ENCODE measurements at regions not wholly inside any gene's neighbourhood (a gene's known extent, or its start where the extent isn't known, plus 50 kb on each side); places are given as distances from the start of the nearest gene placed in this dataset.
A peak's percentile ranks its signal among the peaks of the same experiment; 100 is the strongest.

- Histone ChIP-seq H3K4me1 (peaks cover 0 to 24% (median 13%) of the 10 kb centered on the region in 9 donors), H3K9me3 (peaks cover 0 to 3% (median 0%) of the 10 kb centered on the region in 11 donors), H3K4me3 (no peak overlapping the region), H3K27me3 (no peaks in the 10 kb centered on the region), H3K27ac (peak overlapping the region in 4 of 10 donors; percentile 8 to 47 (median 33)), H3K36me3 (no peaks in the 10 kb centered on the region)
- TF ChIP-seq, protein P1, sequence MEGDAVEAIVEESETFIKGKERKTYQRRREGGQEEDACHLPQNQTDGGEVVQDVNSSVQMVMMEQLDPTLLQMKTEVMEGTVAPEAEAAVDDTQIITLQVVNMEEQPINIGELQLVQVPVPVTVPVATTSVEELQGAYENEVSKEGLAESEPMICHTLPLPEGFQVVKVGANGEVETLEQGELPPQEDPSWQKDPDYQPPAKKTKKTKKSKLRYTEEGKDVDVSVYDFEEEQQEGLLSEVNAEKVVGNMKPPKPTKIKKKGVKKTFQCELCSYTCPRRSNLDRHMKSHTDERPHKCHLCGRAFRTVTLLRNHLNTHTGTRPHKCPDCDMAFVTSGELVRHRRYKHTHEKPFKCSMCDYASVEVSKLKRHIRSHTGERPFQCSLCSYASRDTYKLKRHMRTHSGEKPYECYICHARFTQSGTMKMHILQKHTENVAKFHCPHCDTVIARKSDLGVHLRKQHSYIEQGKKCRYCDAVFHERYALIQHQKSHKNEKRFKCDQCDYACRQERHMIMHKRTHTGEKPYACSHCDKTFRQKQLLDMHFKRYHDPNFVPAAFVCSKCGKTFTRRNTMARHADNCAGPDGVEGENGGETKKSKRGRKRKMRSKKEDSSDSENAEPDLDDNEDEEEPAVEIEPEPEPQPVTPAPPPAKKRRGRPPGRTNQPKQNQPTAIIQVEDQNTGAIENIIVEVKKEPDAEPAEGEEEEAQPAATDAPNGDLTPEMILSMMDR (IDR thresholded peaks at IDR 0.05): no peak
- intact Hi-C loops (cut with DNase I): no loop called here
- DNase-seq: no peak
- WGBS, 2 donors: 39 to 45% methylated on average over 9 of the region's 9 CpGs
- ATAC-seq: peak in 7 of 8 donors; percentile 57 to 90 (median 78)
Measured at GRCh38 chr15:38864827-38865581, 300.4 kb upstream of the RASGRP1 start.

- Histone ChIP-seq H3K27ac (no peak overlapping the region), H3K9me3 (peaks cover 0 to 11% (median 0%) of the 10 kb centered on the region in 11 donors), H3K4me1 (peaks cover 0 to 19% (median 13%) of the 10 kb centered on the region in 9 donors), H3K36me3 (no peaks in the 10 kb centered on the region), H3K4me3 (no peak overlapping the region), H3K27me3 (no peaks in the 10 kb centered on the region)
- TF ChIP-seq, protein P1 (IDR thresholded peaks at IDR 0.05): no peak
- WGBS, 2 donors: 88 to 92% methylated on average over 7 of the region's 7 CpGs
- DNase-seq (no peak), ATAC-seq (no peak)
- intact Hi-C loops (cut with DNase I): no loop called here
Measured at GRCh38 chr15:38867556-38867955, 302.9 kb upstream of the RASGRP1 start.

DNA sequence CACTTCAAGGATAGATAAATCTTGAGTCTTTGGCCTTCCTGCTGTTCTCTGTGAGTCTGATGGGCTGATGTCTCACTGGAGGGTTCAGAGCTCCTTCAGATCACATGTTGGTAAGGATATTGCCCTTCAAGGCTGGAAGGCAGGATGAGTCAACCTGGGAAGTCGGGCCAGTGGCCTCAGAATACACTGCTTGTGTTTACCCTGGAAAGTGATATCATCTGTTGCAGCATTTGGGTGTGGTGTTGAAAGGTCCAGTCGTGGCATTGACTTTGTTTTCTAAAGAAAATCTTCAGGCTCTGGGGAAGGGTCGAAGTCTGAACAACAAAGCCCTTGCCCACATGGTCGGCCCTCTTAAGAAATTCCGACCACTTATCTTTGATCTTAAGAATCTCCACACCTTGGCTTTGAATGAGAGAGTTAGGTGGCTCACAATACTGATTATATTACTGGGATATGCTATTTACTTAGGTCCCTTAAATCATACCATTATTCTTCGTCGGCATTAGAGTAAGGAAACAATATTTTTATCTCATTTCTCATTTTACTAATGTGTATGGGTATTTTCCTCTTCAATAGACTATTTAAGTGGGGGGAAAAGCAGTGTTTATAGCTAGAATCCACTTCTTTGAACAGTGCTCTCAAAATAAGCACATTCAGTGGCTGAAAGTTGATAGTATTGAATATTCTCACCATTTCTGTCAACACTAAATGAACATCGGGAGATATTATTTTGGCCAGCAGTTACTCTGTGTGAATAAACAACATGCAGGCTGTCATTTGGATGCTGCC, 303.9 kb upstream of the RASGRP1 start:
- TF ChIP-seq, protein P1 (IDR thresholded peaks at IDR 0.05): no peak
- DNase-seq (no peak), ATAC-seq (peak in 1 of 8 donors; percentile 61)
- H3K36me3 ChIP-seq: no peaks in the 10 kb centered on the region
- no peaks in the 10 kb centered on the region for H3K27me3 ChIP-seq
- peaks cover 0 to 11% (median 0%) of the 10 kb centered on the region in 11 donors for H3K9me3 ChIP-seq
- no peak overlapping the region for H3K4me3 ChIP-seq
- 75 to 83% methylated on average over 8 of the region's 8 CpGs for WGBS, 2 donors
- intact Hi-C loops (cut with DNase I): no loop called here
- H3K4me1 ChIP-seq: peaks cover 0 to 19% (median 13%) of the 10 kb centered on the region in 9 donors
- no peak overlapping the region for H3K27ac ChIP-seq

- Histone ChIP-seq H3K4me1 (peaks cover 0 to 11% (median 0%) of the 10 kb centered on the region in 9 donors), H3K9me3 (peaks cover 0 to 11% (median 0%) of the 10 kb centered on the region in 11 donors), H3K27ac (no peak overlapping the region), H3K4me3 (no peak overlapping the region), H3K27me3 (no peaks in the 10 kb centered on the region), H3K36me3 (no peaks in the 10 kb centered on the region)
- TF ChIP-seq, protein P1 (IDR thresholded peaks at IDR 0.05): no peak
- intact Hi-C loops (cut with DNase I): no loop called here
- WGBS, 2 donors: 91 to 96% methylated on average over 3 of the region's 3 CpGs
- DNase-seq (no peak), ATAC-seq (no peak)
Measured at GRCh38 chr15:38871638-38872037, 307.0 kb upstream of the RASGRP1 start.

Measured in heart right ventricle (tissue), 16 donors.